HepG2 (cell line): ENCODE measurements at regions not wholly inside any gene's neighbourhood (a gene's known extent, or its start where the extent isn't known, plus 50 kb on each side); places are given as distances from the start of the nearest gene placed in this dataset.

Experiments
- ADNP ChIP-seq: sonication (generic); formaldehyde crosslinking; IDR thresholded peaks from 2 replicates; pipeline ENCODE4 v1.4.0; 2020; ENCODE audit warnings: missing genetic modification reagents
- ARNT2 ChIP-seq: sonication (generic); formaldehyde crosslinking; IDR thresholded peaks from 2 replicates; pipeline ENCODE4 v1.8.0; 2022; ENCODE audit warnings: mild to moderate bottlenecking, low read depth, missing genetic modification reagents, moderate library complexity
- BCL6 ChIP-seq: IDR thresholded peaks from 2 replicates; pipeline ENCODE4 v1.6.1; 2016; ENCODE audit warnings: missing genetic modification reagents, missing compliant biosample characterization
- HBP1 ChIP-seq: IDR thresholded peaks from 2 replicates; pipeline ENCODE4 v1.6.1; 2016; ENCODE audit warnings: low read depth, control low read depth
- IKZF4 ChIP-seq: sonication (generic); formaldehyde crosslinking; IDR thresholded peaks from 2 replicates; pipeline ENCODE4 v1.5.1; 2020; ENCODE audit warnings: borderline replicate concordance, mild to moderate bottlenecking, low read depth, missing genetic modification reagents; ENCODE audit errors: not compliant biosample characterization
- MXI1 ChIP-seq: IDR thresholded peaks from 3 replicates; pipeline ENCODE4 v1.6.1; 2012; ENCODE audit warnings: low read depth, low read length, inconsistent platforms, borderline replicate concordance
- MYC ChIP-seq: sonication (generic); formaldehyde crosslinking; IDR thresholded peaks from 2 replicates; pipeline ENCODE4 v1.9.0; 2021; ENCODE audit warnings: missing genetic modification reagents, borderline replicate concordance
- NAIF1 ChIP-seq: sonication (generic); formaldehyde crosslinking; IDR thresholded peaks from 2 replicates; pipeline ENCODE4 v1.5.0; 2020; ENCODE audit warnings: mild to moderate bottlenecking, missing genetic modification reagents, borderline replicate concordance
- PRPF4 ChIP-seq: fragments of 200-400 bp; formaldehyde crosslinking; IDR thresholded peaks from 2 replicates; pipeline ENCODE4 v1.6.1; 2016; ENCODE audit warnings: low read length, low read depth; ENCODE audit not compliant: poor library complexity, severe bottlenecking
- RBM39 ChIP-seq: fragments of 200-400 bp; formaldehyde crosslinking; IDR thresholded peaks from one replicate; pipeline ENCODE4 v1.6.1; 2018; ENCODE audit warnings: antibody characterized with exemption, mild to moderate bottlenecking, low read depth, low read length; ENCODE audit not compliant: poor library complexity, severe bottlenecking
- RORA ChIP-seq: sonication (generic); formaldehyde crosslinking; IDR thresholded peaks from 2 replicates; pipeline ENCODE4 v1.5.0; 2020; ENCODE audit warnings: mild to moderate bottlenecking, missing genetic modification reagents, moderate library complexity
- SALL1 ChIP-seq: sonication (generic); formaldehyde crosslinking; IDR thresholded peaks from 2 replicates; pipeline ENCODE4 v1.8.0; 2022; ENCODE audit warnings: mild to moderate bottlenecking, missing genetic modification reagents
- ZNF280D ChIP-seq: sonication (generic); formaldehyde crosslinking; IDR thresholded peaks from 2 replicates; pipeline ENCODE4 v1.5.1; 2020; ENCODE audit warnings: mild to moderate bottlenecking, missing genetic modification reagents
- ZNF776 ChIP-seq: sonication (generic); formaldehyde crosslinking; IDR thresholded peaks from 2 replicates; pipeline ENCODE4 v1.4.0; 2020; ENCODE audit warnings: mild to moderate bottlenecking, missing genetic modification reagents
- TF ChIP-seq, protein P1 (sequence below): sonication (generic); formaldehyde crosslinking; IDR thresholded peaks from 2 replicates; pipeline ENCODE4 v1.8.0; 2023; ENCODE audit warnings: mild to moderate bottlenecking, missing genetic modification reagents
- TF ChIP-seq, protein P2 (sequence below): sonication (generic); formaldehyde crosslinking; IDR thresholded peaks from 2 replicates; pipeline ENCODE4 v1.5.0; 2020; ENCODE audit warnings: missing genetic modification reagents
- TF ChIP-seq, protein P3 (sequence below): sonication (generic); formaldehyde crosslinking; IDR thresholded peaks from 2 replicates; pipeline ENCODE4 v1.4.0; 2020; ENCODE audit warnings: missing genetic modification reagents

GRCh38 chr6:26195924-26196845 is 109.0 kb downstream of the HFE start (continued):
- TF ChIP-seq NAIF1 (CRISPR knock-in tag) (0 out of 2 replicates have a peak, but pooled peaks have one; percentile 2), RBM39 (peak; percentile 40), PRPF4 (no peak), BCL6 (CRISPR knock-in tag) (no peak), RORA (CRISPR knock-in tag) (peak; percentile 31; the same call in 1 of the 2 replicates), SALL1 (CRISPR knock-in tag) (peak; percentile 9; the same call in 1 of the 2 replicates), ADNP (0 out of 2 replicates have a peak, but pooled peaks have one; percentile 12), HBP1 (no peak), ZNF280D (CRISPR knock-in tag) (no peak), ARNT2 (no peak; the same call in 1 of the 2 replicates), IKZF4 (peak; percentile 3), ZNF776 (0 out of 2 replicates have a peak, but pooled peaks have one; percentile 4), MYC (0 out of 2 replicates have a peak, but pooled peaks have one; percentile 5), MXI1 (0 out of 3 replicates have a peak, but pooled peaks have one; percentile 4)
- TF ChIP-seq, protein P1, sequence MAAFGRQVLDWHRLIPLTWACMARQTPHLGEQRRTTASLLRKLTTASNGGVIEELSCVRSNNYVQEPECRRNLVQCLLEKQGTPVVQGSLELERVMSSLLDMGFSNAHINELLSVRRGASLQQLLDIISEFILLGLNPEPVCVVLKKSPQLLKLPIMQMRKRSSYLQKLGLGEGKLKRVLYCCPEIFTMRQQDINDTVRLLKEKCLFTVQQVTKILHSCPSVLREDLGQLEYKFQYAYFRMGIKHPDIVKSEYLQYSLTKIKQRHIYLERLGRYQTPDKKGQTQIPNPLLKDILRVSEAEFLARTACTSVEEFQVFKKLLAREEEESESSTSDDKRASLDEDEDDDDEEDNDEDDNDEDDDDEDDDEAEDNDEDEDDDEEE (CRISPR knock-in tag): no peak
- TF ChIP-seq, protein P2, sequence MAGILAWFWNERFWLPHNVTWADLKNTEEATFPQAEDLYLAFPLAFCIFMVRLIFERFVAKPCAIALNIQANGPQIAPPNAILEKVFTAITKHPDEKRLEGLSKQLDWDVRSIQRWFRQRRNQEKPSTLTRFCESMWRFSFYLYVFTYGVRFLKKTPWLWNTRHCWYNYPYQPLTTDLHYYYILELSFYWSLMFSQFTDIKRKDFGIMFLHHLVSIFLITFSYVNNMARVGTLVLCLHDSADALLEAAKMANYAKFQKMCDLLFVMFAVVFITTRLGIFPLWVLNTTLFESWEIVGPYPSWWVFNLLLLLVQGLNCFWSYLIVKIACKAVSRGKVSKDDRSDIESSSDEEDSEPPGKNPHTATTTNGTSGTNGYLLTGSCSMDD (CRISPR knock-in tag): no peak
- TF ChIP-seq, protein P3, sequence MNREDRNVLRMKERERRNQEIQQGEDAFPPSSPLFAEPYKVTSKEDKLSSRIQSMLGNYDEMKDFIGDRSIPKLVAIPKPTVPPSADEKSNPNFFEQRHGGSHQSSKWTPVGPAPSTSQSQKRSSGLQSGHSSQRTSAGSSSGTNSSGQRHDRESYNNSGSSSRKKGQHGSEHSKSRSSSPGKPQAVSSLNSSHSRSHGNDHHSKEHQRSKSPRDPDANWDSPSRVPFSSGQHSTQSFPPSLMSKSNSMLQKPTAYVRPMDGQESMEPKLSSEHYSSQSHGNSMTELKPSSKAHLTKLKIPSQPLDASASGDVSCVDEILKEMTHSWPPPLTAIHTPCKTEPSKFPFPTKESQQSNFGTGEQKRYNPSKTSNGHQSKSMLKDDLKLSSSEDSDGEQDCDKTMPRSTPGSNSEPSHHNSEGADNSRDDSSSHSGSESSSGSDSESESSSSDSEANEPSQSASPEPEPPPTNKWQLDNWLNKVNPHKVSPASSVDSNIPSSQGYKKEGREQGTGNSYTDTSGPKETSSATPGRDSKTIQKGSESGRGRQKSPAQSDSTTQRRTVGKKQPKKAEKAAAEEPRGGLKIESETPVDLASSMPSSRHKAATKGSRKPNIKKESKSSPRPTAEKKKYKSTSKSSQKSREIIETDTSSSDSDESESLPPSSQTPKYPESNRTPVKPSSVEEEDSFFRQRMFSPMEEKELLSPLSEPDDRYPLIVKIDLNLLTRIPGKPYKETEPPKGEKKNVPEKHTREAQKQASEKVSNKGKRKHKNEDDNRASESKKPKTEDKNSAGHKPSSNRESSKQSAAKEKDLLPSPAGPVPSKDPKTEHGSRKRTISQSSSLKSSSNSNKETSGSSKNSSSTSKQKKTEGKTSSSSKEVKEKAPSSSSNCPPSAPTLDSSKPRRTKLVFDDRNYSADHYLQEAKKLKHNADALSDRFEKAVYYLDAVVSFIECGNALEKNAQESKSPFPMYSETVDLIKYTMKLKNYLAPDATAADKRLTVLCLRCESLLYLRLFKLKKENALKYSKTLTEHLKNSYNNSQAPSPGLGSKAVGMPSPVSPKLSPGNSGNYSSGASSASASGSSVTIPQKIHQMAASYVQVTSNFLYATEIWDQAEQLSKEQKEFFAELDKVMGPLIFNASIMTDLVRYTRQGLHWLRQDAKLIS (CRISPR knock-in tag): peak; percentile 13; the same call in 1 of the 2 replicates
